ENCODE measurements at regions not wholly inside any gene's neighbourhood (a gene's known extent, or its start where the extent isn't known, plus 50 kb on each side); places are given as distances from the start of the nearest gene placed in this dataset.
A peak's percentile ranks its signal among the peaks of the same experiment; 100 is the strongest.

DNA sequence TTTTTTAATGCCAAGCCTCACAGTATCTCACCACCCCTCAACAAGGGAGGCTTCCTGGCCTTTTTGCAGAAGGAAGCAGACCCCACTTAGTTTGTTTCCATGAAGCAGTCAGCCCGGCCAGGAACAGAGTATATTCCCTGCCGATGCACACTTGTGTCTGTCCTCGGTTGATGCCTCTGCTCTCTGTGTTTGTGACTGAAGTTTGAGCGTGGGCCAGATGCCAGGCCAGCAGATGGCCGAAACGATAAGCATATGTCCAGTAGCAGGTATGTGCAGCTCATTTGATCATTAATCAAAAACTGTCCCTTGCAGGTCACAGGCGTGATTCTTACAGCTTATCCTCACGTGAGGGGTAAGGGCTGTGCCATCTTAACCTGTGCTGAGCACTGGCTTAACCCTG is 144.0 kb downstream of the IRS2 start:
- DNase-seq = no peak

DNA sequence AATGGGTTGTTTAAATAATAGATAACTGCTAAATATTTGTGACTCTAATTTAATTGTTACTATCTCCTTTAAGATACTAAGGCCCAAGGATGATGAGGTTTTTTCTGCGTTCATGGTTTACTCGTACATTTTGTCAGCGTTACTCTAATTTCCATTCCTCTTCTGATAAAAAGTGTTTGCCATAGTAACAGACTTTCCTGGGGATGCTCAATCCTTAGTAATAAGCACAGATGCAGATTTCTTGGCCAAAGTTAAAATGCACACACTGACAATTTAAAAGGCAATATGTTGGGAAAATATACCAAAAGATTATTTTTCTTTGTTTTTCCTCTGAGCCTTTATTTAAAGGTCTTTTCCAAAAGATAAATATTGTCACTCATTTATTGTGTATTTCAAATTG is 149.6 kb downstream of the IRS2 start:
- no peak for DNase-seq

DNA sequence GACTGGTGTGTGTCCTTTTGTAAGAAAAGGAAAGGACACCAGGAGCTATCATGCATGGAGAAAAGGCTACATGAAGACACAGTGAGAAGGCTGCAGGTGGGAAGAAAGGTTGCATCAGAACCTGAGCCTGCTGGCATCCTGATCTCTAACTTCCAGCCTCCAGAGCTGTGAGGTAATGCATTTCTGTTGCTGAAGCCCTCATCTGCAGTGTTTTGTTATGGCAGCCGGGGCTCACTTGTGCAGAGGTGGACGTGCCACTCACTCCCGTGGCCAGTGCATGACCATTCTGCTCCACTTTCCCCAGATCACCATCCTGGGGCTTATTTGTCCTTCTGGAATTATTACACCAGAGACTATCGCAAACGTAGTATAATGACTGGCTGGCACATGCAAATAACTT is 155.3 kb downstream of the IRS2 start:
- no peak for DNase-seq

DNA sequence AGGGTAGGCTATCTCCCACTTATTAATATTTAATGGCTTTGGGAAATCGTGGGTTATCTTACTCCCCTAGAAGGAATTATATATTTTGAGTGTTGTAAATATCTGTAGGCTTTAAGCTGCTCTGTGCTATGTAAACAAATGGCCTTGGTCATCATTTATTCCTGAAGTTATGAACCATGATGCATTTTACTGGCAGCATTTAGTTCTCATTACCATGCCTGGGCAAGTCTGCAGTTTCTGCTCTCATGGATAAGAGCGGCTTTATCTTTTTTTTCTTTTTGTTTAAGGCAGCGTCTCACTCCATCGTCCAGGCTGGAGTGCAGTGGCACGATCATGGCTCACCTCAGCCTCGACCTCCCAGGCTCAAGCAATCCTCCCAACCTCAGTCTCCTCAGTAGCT is 156.1 kb downstream of the IRS2 start:
- DNase-seq = no peak

DNA sequence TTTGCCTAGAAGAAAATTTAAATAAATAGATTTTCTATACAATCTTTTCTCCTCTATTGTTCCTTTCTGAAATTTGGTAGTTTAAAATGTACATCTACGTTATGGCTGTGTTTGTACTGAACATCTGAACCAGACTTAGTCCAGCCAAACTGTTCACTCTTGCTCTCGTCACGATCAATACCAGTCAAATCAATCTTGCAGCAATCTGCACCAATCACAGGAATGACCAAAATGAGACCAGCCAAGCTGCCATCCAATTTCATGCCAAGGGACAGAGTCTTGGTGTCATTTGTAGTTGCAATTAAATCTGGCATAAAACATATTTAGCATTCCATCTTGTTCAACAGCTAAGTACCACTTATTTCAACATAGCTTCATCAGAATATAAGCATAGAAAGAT is 156.6 kb downstream of the IRS2 start:
- DNase-seq = no peak

DNA sequence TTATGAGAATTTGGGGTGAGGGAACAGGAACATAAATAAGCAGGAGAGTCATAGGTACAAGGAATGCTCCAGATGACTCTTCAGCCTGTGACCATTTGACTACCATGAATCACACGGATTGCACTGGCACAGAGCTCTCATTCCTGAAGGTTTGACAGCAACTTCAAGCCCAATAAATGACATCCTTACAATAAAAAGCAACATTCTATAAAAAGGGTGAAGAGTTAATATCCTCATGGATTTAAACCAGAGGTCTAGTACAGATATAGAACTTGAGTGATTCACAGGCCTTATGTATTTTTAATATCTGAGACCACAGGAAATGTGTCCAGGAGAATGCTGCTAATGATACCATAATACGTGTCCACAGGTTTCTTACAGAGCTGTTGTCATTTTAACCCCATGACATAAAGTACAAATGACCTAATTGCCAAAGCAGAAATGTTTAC is 158.1 kb downstream of the IRS2 start:
- no peak for DNase-seq

DNA sequence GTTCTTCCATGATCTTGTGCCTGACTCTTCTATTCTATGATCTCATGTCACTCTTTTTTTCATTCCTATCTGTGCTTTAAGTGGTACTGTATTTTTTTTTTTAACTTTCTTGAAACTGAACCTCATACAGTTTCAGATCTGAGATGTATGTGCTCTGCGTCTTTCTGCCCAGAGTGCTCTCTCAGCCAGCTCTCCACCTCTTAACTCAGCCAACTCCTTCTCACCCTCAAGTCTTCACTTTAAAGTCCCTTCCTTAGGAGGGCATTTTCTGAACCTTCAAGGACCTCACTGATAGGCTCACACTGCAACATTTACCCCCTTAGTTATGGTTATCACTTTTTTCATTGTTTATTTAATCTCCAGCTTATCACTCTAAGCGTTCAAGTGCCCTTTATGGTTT is 158.7 kb downstream of the IRS2 start:
- no peak for DNase-seq

DNA sequence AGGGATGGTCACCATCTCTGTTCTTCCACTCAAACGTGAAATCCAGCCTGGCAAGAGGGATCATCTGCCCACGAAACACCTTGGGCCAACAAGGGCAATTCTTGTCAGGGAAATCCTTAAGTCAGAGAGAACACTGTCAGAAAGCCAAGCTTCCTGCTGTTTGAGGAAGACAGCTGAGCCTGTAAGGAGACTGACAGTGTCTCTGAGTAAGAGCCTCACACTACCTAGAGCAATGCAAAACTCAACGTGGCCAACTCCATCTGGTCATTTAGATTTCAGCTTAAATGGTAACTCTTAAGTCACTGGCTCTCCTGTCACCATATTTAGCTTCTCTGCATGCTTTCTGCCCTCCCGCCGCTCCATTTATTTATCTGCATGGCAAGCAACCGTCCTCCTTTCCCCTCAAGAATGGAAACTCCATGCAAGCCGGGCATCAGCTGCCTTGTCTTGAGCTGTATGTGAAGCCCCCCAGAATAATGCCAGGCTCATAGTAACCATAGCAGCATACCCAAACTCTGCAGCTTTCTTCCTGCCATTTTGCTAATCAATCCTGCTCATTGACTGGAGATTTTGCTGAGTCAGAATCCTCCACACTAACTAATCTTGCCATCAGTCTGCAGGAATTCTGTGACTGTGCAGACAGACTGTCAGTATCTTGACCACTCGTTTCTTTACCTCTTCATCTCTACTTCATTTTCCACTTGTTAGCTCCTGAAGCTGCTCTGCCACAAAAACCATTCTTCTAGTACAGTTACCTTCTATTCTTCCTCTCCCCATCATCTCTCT is 159.8 kb downstream of the IRS2 start:
- no peak for DNase-seq

DNA sequence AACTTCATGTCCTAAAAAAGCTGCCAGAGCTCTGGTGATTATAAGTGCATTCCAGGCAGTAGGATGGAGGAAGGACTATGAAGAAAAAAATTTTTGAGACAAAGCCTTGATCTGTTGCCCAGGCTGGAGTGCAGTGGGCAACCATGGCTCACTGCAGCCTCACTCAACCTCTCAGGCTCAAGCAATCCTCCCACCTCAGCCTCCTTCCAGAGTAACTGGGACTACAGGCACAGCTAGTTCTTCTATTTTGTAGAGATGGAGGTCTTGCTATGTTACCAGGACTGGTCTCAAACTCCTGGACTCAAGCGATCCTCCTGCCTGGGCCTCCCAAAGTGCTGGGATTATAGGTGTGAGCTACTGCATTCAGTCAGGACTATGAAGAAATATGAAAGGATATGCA is 161.2 kb downstream of the IRS2 start:
- no peak for DNase-seq

DNA sequence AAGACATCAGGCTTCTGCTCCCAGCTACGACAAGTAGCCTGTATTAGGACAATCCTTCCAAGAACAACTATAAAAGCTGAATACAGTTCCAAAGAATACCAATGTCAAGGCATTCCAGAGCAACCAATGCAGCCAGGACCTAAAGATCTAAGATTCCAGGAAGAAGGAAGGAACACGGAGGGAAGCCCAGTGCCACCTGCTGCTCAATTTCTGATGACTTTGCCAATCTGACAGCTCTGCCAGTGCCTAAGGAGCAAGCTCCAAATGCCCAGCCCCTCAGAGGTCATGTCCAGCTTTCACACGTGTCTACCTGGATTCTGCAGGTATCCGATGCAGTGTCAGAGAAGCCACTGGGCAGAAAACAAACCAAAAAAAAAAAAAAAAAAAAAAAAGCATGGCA is 164.4 kb downstream of the IRS2 start:
- DNase-seq = no peak

DNA sequence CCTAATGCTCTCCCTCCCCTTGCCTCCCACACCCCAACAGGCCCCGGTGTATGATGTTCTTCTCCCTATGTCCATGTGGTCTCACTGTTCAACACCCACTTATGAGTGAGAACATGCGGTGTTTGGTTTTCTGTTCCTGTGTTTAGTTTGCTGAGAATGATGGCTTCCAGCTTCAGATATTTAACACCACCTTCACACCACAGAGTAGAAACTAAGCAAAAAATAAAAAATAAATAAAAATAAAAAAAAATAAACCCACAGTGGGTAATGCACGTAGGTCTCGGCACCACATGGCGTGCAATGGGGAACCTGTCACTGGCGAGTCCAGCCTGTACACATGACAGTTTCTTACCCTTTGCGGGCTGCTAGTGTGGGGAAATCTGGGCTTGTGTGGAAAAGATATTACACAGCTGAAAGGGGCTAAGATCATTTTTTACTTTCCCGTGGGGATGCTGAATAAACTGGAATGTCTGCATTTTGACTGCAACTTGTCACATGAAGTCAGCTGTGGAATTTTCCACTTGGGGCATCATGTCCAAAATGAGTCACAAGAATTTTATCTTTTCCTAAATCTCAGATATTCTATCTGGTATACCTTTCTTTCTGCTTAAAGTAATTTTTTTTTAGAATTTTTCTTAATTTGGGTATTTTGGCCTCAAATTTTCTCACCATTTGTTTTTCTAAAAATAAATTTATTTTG is 170.5 kb downstream of the IRS2 start:
- DNase-seq = no peak

DNA sequence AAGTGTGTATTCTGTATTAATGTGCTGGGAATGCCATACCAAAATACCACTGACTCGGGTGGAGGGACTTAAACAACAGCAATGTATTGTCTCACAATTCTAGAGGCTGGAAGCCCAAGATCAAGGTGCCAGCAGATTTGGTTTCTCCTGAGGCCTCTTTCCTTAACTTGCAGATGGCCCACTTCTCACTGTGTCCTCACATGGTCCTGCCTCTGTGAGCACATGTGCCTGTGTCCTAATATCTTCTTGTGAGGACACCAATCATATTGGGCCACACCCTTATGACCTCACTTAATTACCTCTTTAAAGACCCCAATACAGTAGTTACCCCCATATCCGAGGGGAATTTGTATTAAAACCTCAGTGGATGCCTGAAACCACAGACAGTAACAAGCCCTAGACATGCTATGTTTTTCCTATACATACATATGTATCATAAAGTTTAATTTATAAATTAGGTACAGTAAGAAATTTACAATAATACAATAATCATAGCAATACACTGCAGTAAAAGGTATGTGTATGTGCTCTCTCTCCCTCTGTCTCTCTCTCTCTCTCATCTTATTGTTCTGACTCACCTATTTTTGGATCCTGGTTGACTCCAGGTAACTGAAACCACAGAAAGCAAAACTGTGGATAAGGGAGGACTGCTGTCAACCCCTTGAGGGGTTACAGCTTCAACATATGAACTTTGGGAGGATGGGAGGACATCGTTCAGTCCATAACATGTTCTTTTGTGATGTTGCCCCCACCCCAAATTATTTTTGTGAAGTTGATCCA is 174.3 kb downstream of the IRS2 start:
- no peak for DNase-seq

DNA sequence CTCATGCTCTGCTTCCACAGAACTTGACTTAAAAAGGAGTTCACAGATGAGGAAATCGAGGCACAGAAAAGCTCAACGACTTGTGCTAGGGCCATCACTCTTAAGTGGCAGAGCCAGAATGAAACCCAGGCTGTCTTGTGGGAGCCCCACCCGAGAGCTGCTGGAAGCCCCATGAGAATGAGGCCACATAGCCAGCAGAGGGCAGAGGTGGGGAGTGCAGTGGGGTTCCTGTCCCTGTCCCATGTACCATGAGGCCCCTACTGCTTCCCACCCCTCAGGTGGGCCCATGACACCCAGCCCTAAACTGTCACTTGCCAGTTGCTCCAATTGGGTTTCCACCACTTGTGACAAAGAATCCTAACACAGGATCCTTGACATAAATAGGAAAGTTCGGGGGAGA is 175.9 kb downstream of the IRS2 start:
- peak; percentile 42 to 48 for DNase-seq

DNA sequence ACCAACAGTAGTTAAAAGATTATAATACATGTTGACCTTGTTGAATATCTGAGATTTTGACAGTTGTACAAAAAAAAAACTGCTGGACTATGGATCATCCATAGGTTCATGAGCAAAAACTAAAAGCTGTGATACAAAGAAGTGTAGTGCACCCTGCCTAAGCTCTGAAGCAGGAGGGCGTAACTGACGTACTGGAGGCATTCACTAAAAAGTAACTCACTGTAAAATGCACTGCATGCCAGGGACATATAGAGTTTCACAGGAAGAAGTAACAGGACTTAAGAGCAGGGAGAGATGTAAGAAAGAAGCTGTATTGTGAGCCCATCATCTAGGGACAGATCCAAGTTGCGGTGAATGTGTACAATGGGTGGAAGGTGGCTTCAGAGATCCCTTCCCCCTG is 177.9 kb downstream of the IRS2 start:
- DNase-seq = no peak

DNA sequence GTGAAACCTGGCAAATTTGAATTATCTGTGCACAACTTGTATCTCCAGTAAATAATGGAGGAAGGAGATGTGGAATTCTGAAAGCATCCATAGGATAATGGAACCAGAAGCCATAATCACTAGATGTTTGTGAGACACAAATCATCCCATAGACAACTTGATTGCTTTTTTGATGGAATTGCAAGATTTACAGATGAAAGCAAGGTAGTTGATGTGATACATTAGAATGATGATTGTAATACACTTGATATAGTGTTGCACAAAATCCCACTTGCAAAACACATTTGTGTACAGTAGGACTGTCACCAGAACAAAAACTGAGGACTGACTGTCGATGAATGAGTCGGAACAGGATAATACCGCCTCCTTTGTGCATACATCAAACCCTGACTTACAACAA is 178.3 kb downstream of the IRS2 start:
- DNase-seq = no peak

DNA sequence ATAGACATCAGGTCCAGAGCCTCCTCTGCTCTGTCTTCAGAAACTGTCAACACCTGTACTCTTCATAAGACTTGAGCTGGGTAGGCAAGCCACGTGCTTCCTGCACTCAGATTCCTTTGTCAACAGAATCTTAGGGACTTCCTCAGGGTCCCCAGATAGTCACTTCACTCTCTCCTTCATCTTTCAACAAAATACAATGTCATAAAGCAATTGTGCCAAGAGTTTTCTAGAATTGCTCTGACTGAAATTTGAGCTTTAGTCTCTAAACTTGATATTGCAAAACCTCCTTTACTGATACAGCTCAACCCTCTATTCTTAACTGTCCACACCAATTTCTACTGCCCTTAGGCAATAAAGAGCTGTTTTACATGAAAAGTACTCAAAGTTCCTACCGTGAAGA is 179.9 kb downstream of the IRS2 start:
- DNase-seq = no peak

DNA sequence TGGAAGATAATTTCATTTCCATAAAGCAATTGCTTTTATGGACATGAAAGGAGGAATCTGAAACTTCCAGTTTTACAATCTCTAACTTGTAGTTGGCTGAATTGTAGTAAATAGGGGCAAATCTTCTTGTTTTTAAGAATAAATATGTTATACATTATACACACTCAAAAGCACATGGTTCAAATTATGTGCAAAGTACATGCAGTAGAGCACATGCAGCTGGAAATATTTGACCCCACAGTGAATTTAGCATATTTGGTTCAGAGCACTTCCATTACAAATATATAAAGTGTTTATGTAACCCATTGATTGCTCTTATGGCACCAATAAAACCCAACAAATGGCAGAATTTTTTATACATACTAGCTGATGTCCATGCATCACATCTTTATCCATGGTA is 180.5 kb downstream of the IRS2 start:
- no peak for DNase-seq

DNA sequence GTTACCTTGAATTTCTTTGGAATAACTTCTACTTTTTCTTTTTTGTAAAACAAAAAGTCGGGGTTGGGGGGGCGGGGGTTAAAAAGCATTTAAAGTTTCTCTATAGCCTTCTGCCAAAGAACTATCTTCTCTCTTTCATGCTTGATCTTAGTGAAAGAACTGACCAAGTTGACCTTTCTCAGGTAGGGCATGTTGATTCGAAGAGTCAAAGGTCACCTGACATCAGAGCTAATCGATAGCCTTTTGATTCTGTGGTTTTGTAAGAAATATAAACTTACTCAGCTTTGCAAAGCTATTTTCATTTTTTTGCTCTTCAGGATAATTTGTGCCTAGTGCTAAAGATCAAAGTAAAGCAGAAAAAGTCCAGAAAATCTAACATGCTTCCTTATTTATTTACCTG is 181.5 kb downstream of the IRS2 start:
- no peak for DNase-seq

DNA sequence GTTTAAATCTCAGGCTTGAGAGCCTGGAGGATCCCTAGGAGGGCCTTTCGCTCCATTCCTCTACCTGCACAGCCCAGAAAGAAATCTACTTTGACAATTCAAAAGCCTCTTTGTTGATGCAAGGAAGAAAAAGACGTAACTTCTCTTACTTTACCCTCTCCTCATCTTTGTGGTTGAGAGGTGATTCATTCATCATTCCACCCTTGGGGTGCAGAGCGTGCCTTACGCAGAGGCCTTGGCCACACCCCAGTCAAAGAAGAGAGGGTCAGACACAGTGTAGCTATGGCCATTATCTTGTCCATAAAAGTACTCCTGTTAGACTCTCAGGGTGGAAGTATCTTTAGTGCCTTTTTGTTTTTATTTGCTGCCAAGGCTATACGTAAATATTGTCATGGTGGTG is 184.0 kb downstream of the IRS2 start:
- no peak for DNase-seq

DNA sequence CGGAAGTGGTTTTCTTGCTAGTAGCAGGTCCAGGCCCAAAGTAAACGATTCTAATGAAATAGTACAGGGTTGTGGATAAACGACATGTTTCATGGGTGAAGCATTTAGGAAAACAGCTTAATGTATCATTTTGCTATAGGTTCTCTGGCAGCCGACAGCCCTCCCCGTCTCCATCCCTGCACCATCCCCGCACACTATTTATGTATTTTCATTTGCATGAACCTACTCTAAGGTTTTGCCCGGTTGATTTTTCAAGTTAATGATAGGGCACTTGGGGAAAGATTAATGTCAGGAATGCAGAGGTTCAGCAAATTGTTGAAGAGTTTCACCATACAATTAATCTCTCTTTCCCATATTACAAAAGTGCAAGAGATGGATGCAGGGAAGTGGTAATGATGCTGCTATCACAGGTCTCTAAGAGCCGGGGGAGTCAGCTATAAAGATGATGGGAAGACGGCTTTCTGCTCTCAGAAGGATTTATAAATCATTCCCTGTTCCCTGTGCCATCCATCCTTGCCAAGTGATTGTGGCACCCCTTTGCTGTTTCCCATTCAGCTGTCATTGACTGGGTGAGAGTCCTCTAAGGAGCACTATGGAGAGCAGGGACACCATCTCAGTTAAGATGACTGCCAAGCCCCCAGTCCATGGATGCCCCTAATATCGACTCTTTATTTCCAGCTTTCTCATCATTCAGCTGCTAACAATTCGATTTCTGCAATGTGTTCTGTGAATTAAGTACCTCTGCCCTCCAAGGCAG is 186.3 kb downstream of the IRS2 start:
- DNase-seq = no peak

DNA sequence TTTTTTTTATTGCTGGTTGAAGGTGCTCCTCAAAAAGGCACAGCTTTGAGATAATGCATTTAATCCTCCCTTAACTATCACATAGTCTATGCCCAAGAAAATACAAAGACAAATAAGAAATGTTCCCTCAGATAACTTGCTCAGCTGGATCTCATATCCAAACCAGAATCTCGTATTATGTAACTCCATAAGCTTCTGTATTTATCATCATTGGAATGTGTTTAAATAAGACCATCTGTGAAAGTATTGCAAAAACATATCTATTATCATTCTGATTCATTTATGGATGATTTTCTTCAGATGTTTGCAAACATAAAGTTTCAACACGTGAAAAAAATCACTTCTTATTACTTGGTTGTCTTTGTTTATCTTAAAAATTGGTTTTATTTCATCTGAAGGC is 190.9 kb downstream of the IRS2 start:
- no peak for DNase-seq

DNA sequence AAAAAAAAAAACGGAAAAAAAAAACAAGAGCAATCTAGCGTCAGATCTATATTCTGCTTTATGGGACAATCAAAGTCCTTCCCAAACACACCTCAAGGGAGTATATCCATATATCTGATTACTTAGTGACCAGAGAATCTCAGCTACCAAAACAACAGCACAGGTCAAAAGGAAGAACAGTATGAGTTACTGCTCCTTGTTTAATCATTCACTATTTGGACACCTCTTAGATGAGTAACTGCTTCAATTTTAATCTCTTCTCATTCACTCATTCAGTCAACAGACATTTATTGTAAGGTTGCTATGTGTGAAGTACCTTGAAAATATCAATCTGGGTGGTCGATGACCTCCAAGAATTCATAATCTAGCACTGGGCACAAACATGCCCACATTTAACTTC is 193.2 kb downstream of the IRS2 start:
- no peak for DNase-seq

DNA sequence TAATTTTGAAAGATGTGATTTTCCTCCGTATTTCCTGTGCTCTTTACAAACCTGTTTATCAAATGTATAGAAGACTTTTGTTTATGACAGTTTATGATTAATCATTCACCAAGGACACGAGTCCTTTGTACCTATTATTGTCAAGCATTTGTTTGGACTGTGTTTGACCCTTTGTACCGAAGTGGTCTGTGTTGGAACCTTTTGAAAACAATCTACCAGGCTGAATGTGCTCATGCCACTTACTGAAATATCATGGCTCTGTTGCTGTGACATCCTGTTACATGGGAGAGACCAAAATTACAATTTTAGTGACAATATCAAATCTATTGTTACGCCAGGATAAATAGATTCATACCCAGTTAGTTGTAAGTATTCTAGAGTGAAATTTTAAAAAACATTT is 193.6 kb downstream of the IRS2 start:
- no peak for DNase-seq
